Vagina (tissue), 2 donors: ENCODE measurements at regions not wholly inside any gene's neighbourhood (a gene's known extent, or its start where the extent isn't known, plus 50 kb on each side); places are given as distances from the start of the nearest gene placed in this dataset.

ENCODE experiments used
- CTCF ChIP-seq, 3 experiments: fragments of 450-650 bp in 2 of 3; fragments of 200-600 bp in 1 of 3; sonication (generic) in 1 of 3; IDR thresholded peaks; one replicate each; pipeline ENCODE4 v1.5.1; 2017 to 2019; ENCODE audit warnings: antibody characterized with exemption in 3 of 3, mild to moderate bottlenecking in 2 of 3, moderate library complexity in 2 of 3
- POLR2AphosphoS5 ChIP-seq, 2 donors: sonication (generic); formaldehyde crosslinking; IDR thresholded peaks; one replicate each; pipeline ENCODE4 v1.9.0; 2017; ENCODE audit warnings: antibody characterized with exemption in 2 of 2, mild to moderate bottlenecking in 2 of 2, low read depth in 1 of 2; ENCODE audit not compliant: insufficient read depth in 1 of 2

- TF ChIP-seq POLR2AphosphoS5 (IDR thresholded peaks at IDR 0.05; ENCODE audit: insufficient read depth in 1 of 2, low read depth in 1 of 2) (no peak), CTCF (IDR thresholded peaks at IDR 0.05) (no peak)
These were observed 61.5 kb upstream of the FZD10 start for GRCh38 chr12:130100634-130101362.
